Heart right ventricle (tissue), 16 donors: ENCODE measurements at regions not wholly inside any gene's neighbourhood (a gene's known extent, or its start where the extent isn't known, plus 50 kb on each side); places are given as distances from the start of the nearest gene placed in this dataset.

Experiments used
- ATAC-seq, 8 donors: fragments of 200-7000 bp; cut with Tn5 transposase; one replicate each; pipeline ENCODE4 v1.9.1; 2020; ENCODE audit warnings: mild to moderate bottlenecking in 8 of 8, moderate library complexity in 8 of 8, moderate number of reproducible peaks in 1 of 8
- DNase-seq, 2 donors: peaks; one replicate each; pipeline ENCODE4 v3.0.0-alpha.2; 2020
- H3K27ac ChIP-seq, 10 donors: fragments of 200-600 bp; sonication (generic) in 2 of 10; one replicate each; pipeline versions ENCODE4 v1.5.0 to v1.8.0; 2020 to 2022; ENCODE audit warnings: mild to moderate bottlenecking in 3 of 10
- H3K27me3 ChIP-seq, 7 donors: fragments of 200-600 bp; one replicate each; pipeline ENCODE4 v1.8.0; 2021 to 2022; ENCODE audit warnings: mild to moderate bottlenecking in 2 of 7
- H3K36me3 ChIP-seq, 9 donors: fragments of 200-600 bp; sonication (generic) in 1 of 9; one replicate each; pipeline versions ENCODE4 v1.5.0 to v1.8.0; 2020 to 2022; ENCODE audit warnings: mild to moderate bottlenecking in 2 of 9
- H3K4me1 ChIP-seq, 9 donors: fragments of 200-600 bp; sonication (generic) in 1 of 9; one replicate each; pipeline versions ENCODE4 v1.5.0 to v1.8.0; 2020 to 2022; ENCODE audit warnings: mild to moderate bottlenecking in 4 of 9
- H3K4me3 ChIP-seq, 10 donors: fragments of 200-600 bp; sonication (generic) in 2 of 10; one replicate each; pipeline versions ENCODE4 v1.5.0 to v1.8.0; 2020 to 2022; ENCODE audit warnings: mild to moderate bottlenecking in 7 of 10, moderate library complexity in 2 of 10
- H3K9me3 ChIP-seq, 11 donors: fragments of 200-600 bp in 10 of 11; sonication (generic) in 2 of 11; one replicate each; pipeline versions ENCODE4 v1.5.0 to v1.8.0; 2013 to 2022; ENCODE audit warnings: mild to moderate bottlenecking in 2 of 11, control low read depth in 1 of 11, moderate library complexity in 1 of 11
- CTCF ChIP-seq, 9 donors: fragments of 200-600 bp; sonication (generic) in 2 of 9; IDR thresholded peaks; one replicate each; pipeline versions ENCODE4 v1.5.0 to v1.8.0; 2021 to 2022; ENCODE audit warnings: antibody characterized with exemption in 9 of 9, mild to moderate bottlenecking in 5 of 9, moderate library complexity in 1 of 9
- WGBS, 2 donors: extraction: QIAGEN DNeasy Blood & Tissue Kit; methylation state at CpG; one replicate each; pipeline ENCODE4 v1.1.7; 2013; ENCODE audit warnings: inconsistent platforms in 1 of 2; 5-methylcytosine and 5-hydroxymethylcytosine counted together
- intact Hi-C, 10 donors: fragments of 100-400 bp; cut with DNase I; formaldehyde crosslinking; loops; one replicate each; pipeline versions ENCODE4 v1.11.1 to v1.14.2; 2022
- donor health status: Arrhythmogenic right ventricular cardiomyopathy.
- donor health status: ischemic (EF 13 %, LVEDD 7.1; RV severe dilation, severe dysfunction).
- donor health status: healthy with polysubstance abuse.
- donor health status: DM: no; HTN: yes; CAD: no.
- donor health status: DM: no; HTN: no; CAD: no.
- donor health status: ischemic (EF 25% LVEDD 6.9; RV normal size, moderate dysfunction).
- donor health status: ischemic (EF 25% LVEDD 5.7; RV mildly dilated, moderate dysfunction).
- donor health status: healthy.
- donor health status: DM: yes; HTN: yes; CAD: no.
- donor health status: Ischemic cardiomyopathy.
- donor health status: ischemic (EF 35%, LVEDD 5.7; RV mildly dilated, moderate dysfunction).
- donor health status: nonischemic (EF 11% LVEDD 7.7; RV severe dilation, severe dysfunction).
- donor health status: DM: yes; HTN: yes; CAD: no.
- donor health status: PGD.
- donor health status: ischemic (EF 29% LVEDD 5.4; RV normal size, mild dysfunction).
- donor health status: nonischemic (EF 23%, LVEDD 6.1; RV moderate dilation, normal function).

DNA sequence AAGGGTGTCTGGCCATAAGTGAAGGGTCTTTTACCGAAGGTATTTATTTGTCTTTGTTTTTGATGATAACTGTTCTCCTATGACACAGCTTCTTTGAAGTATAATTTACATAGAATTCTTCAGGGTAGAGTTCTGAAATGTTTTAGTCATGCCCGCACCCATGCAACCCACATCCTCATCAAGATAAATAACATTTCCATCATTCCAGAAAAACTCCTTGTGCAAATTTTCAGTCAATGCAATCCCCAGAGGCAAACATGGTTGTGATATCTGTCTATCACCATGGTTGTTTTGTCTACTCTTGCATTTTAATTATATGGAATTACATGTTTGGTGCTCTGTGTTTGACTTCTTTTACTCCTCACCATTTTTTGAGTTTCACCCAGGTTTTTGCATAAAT is 837.8 kb downstream of the AACS start:
- Histone ChIP-seq H3K4me3 (no peak overlapping the region), H3K27ac (no peak overlapping the region), H3K27me3 (no peaks in the 10 kb centered on the region), H3K9me3 (peaks cover 0 to 6% (median 0%) of the 10 kb centered on the region in 11 donors), H3K36me3 (no peaks in the 10 kb centered on the region), H3K4me1 (no peaks in the 10 kb centered on the region)
- intact Hi-C loops = no loop called here
- ATAC-seq (no peak), DNase-seq (no peak)
- no peak for TF ChIP-seq CTCF (IDR thresholded peaks at IDR 0.05)
- 90 to 98% methylated on average over 2 of the region's 2 CpGs for WGBS, 2 donors

DNA sequence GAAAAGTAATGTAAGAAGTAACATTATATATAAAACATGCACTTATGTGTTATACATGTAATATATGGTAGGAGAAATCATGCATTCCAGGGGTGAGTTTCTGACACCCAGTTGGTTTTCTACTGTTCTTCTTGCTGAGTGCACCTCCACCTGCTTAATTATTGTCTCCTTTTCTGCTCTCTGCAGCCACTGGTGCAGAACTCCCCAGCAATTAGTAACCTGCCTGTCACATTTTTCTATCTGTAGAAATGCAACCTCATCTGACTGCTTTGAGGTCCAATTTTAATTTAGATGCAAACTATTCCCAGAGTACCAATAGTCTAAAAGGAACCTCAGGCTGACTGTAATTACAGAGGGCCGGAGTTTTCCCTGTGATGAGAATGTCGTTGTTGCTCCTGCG is 842.1 kb downstream of the AACS start:
- Histone ChIP-seq H3K4me1 (no peaks in the 10 kb centered on the region), H3K27ac (no peak overlapping the region), H3K36me3 (no peaks in the 10 kb centered on the region), H3K9me3 (peaks cover 0 to 13% (median 0%) of the 10 kb centered on the region in 11 donors), H3K4me3 (no peak overlapping the region), H3K27me3 (no peaks in the 10 kb centered on the region)
- no peak for TF ChIP-seq CTCF (IDR thresholded peaks at IDR 0.05)
- 67 to 75% methylated on average over 3 of the region's 3 CpGs for WGBS, 2 donors
- ATAC-seq = no peak
- intact Hi-C loops = no loop called here
- no peak for DNase-seq

DNA sequence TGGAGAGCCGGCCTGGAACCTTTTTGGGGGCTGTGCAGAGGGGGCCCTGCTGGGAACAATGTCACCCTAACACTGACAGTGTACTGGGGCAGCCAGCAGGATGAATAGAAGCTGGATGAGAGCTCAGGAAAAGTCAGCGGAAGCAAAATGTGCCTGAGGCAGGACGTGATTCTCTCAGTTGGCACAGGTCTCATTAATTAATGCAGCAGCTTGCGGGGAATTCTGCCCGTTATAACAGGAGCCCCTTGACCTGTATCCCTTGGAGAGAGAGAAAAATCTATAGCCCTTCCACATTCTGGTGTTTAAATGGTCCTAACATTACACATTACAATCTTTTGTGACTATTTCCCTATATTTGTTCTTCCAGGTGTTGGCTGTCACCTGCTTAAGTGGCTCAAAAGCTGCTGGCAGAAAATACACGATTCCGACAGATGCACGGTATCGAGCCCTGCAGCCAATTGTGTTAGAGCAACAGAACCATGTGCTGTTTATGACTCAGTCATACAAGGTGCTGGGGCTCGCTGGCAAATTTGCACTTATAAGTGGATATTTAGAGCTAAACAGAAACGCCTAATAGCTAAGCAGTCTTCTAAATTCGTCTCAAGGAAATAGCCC is 854.7 kb downstream of the AACS start:
- no peak overlapping the region for H3K27ac ChIP-seq
- H3K36me3 ChIP-seq = no peaks in the 10 kb centered on the region
- H3K4me3 ChIP-seq = no peak overlapping the region
- 77 to 81% methylated on average over 12 of the region's 12 CpGs for WGBS, 2 donors
- intact Hi-C loops = no loop called here
- no peak for DNase-seq
- no peak for ATAC-seq
- H3K4me1 ChIP-seq = no peaks in the 10 kb centered on the region
- no peaks in the 10 kb centered on the region for H3K27me3 ChIP-seq
- H3K9me3 ChIP-seq = no peaks in the 10 kb centered on the region
- TF ChIP-seq CTCF (IDR thresholded peaks at IDR 0.05) = no peak

- no peaks in the 10 kb centered on the region for H3K27me3 ChIP-seq
- H3K4me1 ChIP-seq = no peaks in the 10 kb centered on the region
- 74 to 77% methylated on average over 5 of the region's 5 CpGs for WGBS, 2 donors
- intact Hi-C loops = no loop called here
- ATAC-seq = no peak
- H3K9me3 ChIP-seq = no peaks in the 10 kb centered on the region
- H3K36me3 ChIP-seq = no peaks in the 10 kb centered on the region
- DNase-seq = no peak
- no peak overlapping the region for H3K27ac ChIP-seq
- TF ChIP-seq CTCF (IDR thresholded peaks at IDR 0.05) = no peak
- H3K4me3 ChIP-seq = no peak overlapping the region
These were observed 857.1 kb downstream of the AACS start for GRCh38 chr12:125922330-125922729.
